Mesenchymal stem cell (in vitro differentiated cells and primary cell): ENCODE measurements at regions not wholly inside any gene's neighbourhood (a gene's known extent, or its start where the extent isn't known, plus 50 kb on each side); places are given as distances from the start of the nearest gene placed in this dataset. TPM values are rescaled to one million over a fixed set of nuclear protein-coding genes. Genes with fewer than 3 reads are reported as not detected.

ENCODE experiments used
- DNase-seq: peaks from one replicate; pipeline ENCODE4 v3.0.0-alpha.2; 2013
- H2AFZ ChIP-seq: one replicate; pipeline ENCODE4 v1.6.1; 2013; ENCODE audit warnings: low read depth, mild to moderate bottlenecking, control low read depth, inconsistent platforms, low read length, moderate library complexity
- H2AK5ac ChIP-seq: 2 replicates; pipeline ENCODE4 v1.6.1; 2013; ENCODE audit warnings: low read length, moderate library complexity, mild to moderate bottlenecking, inconsistent platforms; ENCODE audit not compliant: severe bottlenecking
- H2BK120ac ChIP-seq: one replicate; pipeline ENCODE4 v1.6.1; 2013; ENCODE audit warnings: low read depth, mild to moderate bottlenecking, inconsistent platforms, low read length, moderate library complexity
- H2BK12ac ChIP-seq, 2 experiments: one replicate each; pipeline ENCODE4 v1.6.1; 2013; ENCODE audit warnings: inconsistent platforms in 2 of 2, low read length in 2 of 2, mild to moderate bottlenecking in 2 of 2, moderate library complexity in 2 of 2, control low read depth in 1 of 2
- H2BK15ac ChIP-seq: one replicate; pipeline ENCODE4 v1.6.1; 2013; ENCODE audit warnings: mild to moderate bottlenecking, low read depth, inconsistent platforms; ENCODE audit not compliant: poor library complexity, severe bottlenecking
- H2BK5ac ChIP-seq: 2 replicates; pipeline ENCODE4 v1.6.1; 2013; ENCODE audit warnings: low read depth, mild to moderate bottlenecking, low read length, control low read depth, inconsistent platforms; ENCODE audit not compliant: poor library complexity, severe bottlenecking
- H3K14ac ChIP-seq, 2 experiments: one replicate each; pipeline ENCODE4 v1.6.1; 2013; ENCODE audit warnings: inconsistent platforms in 2 of 2, low read length in 2 of 2, control low read depth in 1 of 2, mild to moderate bottlenecking in 1 of 2, moderate library complexity in 1 of 2
- H3K18ac ChIP-seq, 2 experiments: one replicate each; pipeline ENCODE4 v1.6.1; 2013; ENCODE audit warnings: inconsistent platforms in 2 of 2, low read length in 2 of 2, control low read depth in 1 of 2, low read depth in 1 of 2, mild to moderate bottlenecking in 1 of 2
- H3K23ac ChIP-seq, 2 experiments: one replicate each; pipeline ENCODE4 v1.6.1; 2013; ENCODE audit warnings: inconsistent platforms in 2 of 2, low read length in 2 of 2, mild to moderate bottlenecking in 2 of 2, moderate library complexity in 2 of 2, control low read depth in 1 of 2
- H3K27ac ChIP-seq: 2 replicates; pipeline ENCODE4 v1.5.1; 2013; ENCODE audit warnings: mild to moderate bottlenecking, moderate library complexity, low read length, control low read depth, inconsistent platforms; ENCODE audit not compliant: poor library complexity, severe bottlenecking
- H3K27me3 ChIP-seq, 2 experiments: 2 replicates each; pipeline versions ENCODE4 v1.6.1 to v1.7.0; 2013; ENCODE audit warnings: low read length in 2 of 2, mild to moderate bottlenecking in 2 of 2, moderate library complexity in 2 of 2, control low read depth in 1 of 2, inconsistent platforms in 1 of 2; ENCODE audit not compliant: control insufficient read depth in 1 of 2, insufficient read depth in 1 of 2
- H3K36me3 ChIP-seq, 2 experiments: 2 replicates each; pipeline versions ENCODE4 v1.6.1 to v1.7.0; 2013; ENCODE audit warnings: low read length in 2 of 2, control low read depth in 1 of 2, inconsistent platforms in 1 of 2, low read depth in 1 of 2, mild to moderate bottlenecking in 1 of 2; ENCODE audit not compliant: insufficient read depth in 2 of 2, control insufficient read depth in 1 of 2
- H3K4ac ChIP-seq, 2 experiments: one replicate each; pipeline ENCODE4 v1.6.1; 2013; ENCODE audit warnings: inconsistent platforms in 2 of 2, low read length in 2 of 2, mild to moderate bottlenecking in 2 of 2, moderate library complexity in 2 of 2, control low read depth in 1 of 2, low read depth in 1 of 2
- H3K4me1 ChIP-seq: 2 replicates; pipeline ENCODE4 v1.6.1; 2013; ENCODE audit warnings: low read depth, low read length, control low read depth; ENCODE audit not compliant: control insufficient read depth, insufficient read depth
- H3K4me2 ChIP-seq: 2 replicates; pipeline ENCODE4 v1.6.1; 2013; ENCODE audit warnings: low read length, mild to moderate bottlenecking, inconsistent platforms; ENCODE audit not compliant: poor library complexity, severe bottlenecking
- H3K4me3 ChIP-seq, 2 experiments: 2 replicates each; pipeline versions ENCODE4 v1.5.1 to v1.7.0; 2013; ENCODE audit warnings: low read length in 2 of 2, mild to moderate bottlenecking in 2 of 2, control low read depth in 1 of 2, low read depth in 1 of 2; ENCODE audit not compliant: insufficient read depth in 1 of 2
- H3K79me1 ChIP-seq: replicated peaks from 2 replicates; pipeline ENCODE4 v1.6.1; 2013; ENCODE audit warnings: mild to moderate bottlenecking, control low read depth, low read length, inconsistent platforms; ENCODE audit not compliant: poor library complexity, severe bottlenecking
- H3K9ac ChIP-seq: 2 replicates; pipeline ENCODE4 v1.7.0; 2013; ENCODE audit warnings: mild to moderate bottlenecking, low read length, moderate library complexity
- H3K9me3 ChIP-seq: 2 replicates; pipeline ENCODE4 v1.7.0; 2013; ENCODE audit warnings: mild to moderate bottlenecking, low read length; ENCODE audit not compliant: control insufficient read depth
- H4K8ac ChIP-seq: one replicate; pipeline ENCODE4 v1.6.1; 2013; ENCODE audit warnings: inconsistent platforms, mild to moderate bottlenecking, low read length, moderate library complexity
- H4K91ac ChIP-seq: one replicate; pipeline ENCODE4 v1.6.1; 2013; ENCODE audit warnings: mild to moderate bottlenecking, low read length, inconsistent platforms
- WGBS: methylation state at CpG from one replicate; pipeline ENCODE4 v1.1.7; 2013; ENCODE audit warnings: mixed read lengths; 5-methylcytosine and 5-hydroxymethylcytosine counted together
- small RNA-seq: library from polyadenylated mRNA; stranded (forward); fragments of <200 nt; extraction: miRNeasy Mini kit (QIAGEN cat#:217004); gene quantifications from one replicate; pipeline ENCODE3, GENCODE V24; 2013; ENCODE audit warnings: low read depth

GRCh38 chrX:3403748-3404147 lies 57.3 kb upstream of the MXRA5 start:
- H3K18ac ChIP-seq: no peak overlapping the region
- no peak overlapping the region for H2BK12ac ChIP-seq
- H3K14ac ChIP-seq: no peak overlapping the region
- peaks cover 0 to 4% of the 10 kb centered on the region in 2 experiments for H3K27me3 ChIP-seq
- no peak overlapping the region for H4K91ac ChIP-seq
- DNase-seq: no peak
- no peak overlapping the region for H3K4me3 ChIP-seq
- no peak overlapping the region for H2BK120ac ChIP-seq
- no peak overlapping the region for H3K27ac ChIP-seq
- H3K4ac ChIP-seq: no peak overlapping the region
- no peak overlapping the region for H4K8ac ChIP-seq
- H3K36me3 ChIP-seq: no peaks in the 10 kb centered on the region
- no peak overlapping the region for H3K9ac ChIP-seq
- H3K23ac ChIP-seq: no peak overlapping the region
- no peak overlapping the region for H2AFZ ChIP-seq
- no peak overlapping the region for H2AK5ac ChIP-seq
- WGBS: 100% methylated on average over 1 of the region's 1 CpG
- peaks cover 6% of the 10 kb centered on the region for H3K9me3 ChIP-seq
- H3K4me2 ChIP-seq: no peak overlapping the region
- no peak overlapping the region for H2BK5ac ChIP-seq
- H3K79me1 ChIP-seq: no peaks in the 10 kb centered on the region
- H2BK15ac ChIP-seq: no peak overlapping the region
- H3K4me1 ChIP-seq: no peaks in the 10 kb centered on the region

Small RNA genes in the stretch of these regions (small RNA-seq; reads per million reads assigned to genes)
- not detected for gene SNORA48B
